ENCODE measurements at regions not wholly inside any gene's neighbourhood (a gene's known extent, or its start where the extent isn't known, plus 50 kb on each side); places are given as distances from the start of the nearest gene placed in this dataset.

GRCh38 chr14:71240171-71240570, 332.9 kb downstream of the PCNX1 start:
- TF ChIP-seq POLR2A (IDR thresholded peaks at IDR 0.05) (no peak), CTCF (IDR thresholded peaks at IDR 0.05) (no peak), EP300 (IDR thresholded peaks at IDR 0.05) (no peak)

Data from stomach (tissue), 4 donors.